Activated naive CD8-positive, alpha-beta T cell treated with anti-CD3 and anti-CD28 coated beads for 36 hours (primary cell): ENCODE measurements at regions not wholly inside any gene's neighbourhood (a gene's known extent, or its start where the extent isn't known, plus 50 kb on each side); places are given as distances from the start of the nearest gene placed in this dataset.

ENCODE experiments used
- DNase-seq: peaks from one replicate; pipeline ENCODE4 v3.0.0; 2021
- H3K27ac Mint-ChIP-seq: one replicate; pipeline ENCODE4 v1.8.0; 2022; ENCODE audit warnings: mild to moderate bottlenecking, moderate library complexity, mixed read lengths
- H3K27me3 Mint-ChIP-seq: one replicate; pipeline ENCODE4 v1.8.0; 2022; ENCODE audit warnings: mild to moderate bottlenecking, mixed read lengths
- H3K36me3 Mint-ChIP-seq: one replicate; pipeline ENCODE4 v1.8.0; 2021; ENCODE audit warnings: mild to moderate bottlenecking, mixed read lengths
- H3K4me1 Mint-ChIP-seq: one replicate; pipeline ENCODE4 v1.8.0; 2021; ENCODE audit warnings: mixed read lengths
- H3K4me3 Mint-ChIP-seq: one replicate; pipeline ENCODE4 v1.8.0; 2022; ENCODE audit warnings: mild to moderate bottlenecking, moderate library complexity, mixed read lengths
- H3K9me3 Mint-ChIP-seq: one replicate; pipeline ENCODE4 v1.8.0; 2022; ENCODE audit warnings: mixed read lengths

DNA sequence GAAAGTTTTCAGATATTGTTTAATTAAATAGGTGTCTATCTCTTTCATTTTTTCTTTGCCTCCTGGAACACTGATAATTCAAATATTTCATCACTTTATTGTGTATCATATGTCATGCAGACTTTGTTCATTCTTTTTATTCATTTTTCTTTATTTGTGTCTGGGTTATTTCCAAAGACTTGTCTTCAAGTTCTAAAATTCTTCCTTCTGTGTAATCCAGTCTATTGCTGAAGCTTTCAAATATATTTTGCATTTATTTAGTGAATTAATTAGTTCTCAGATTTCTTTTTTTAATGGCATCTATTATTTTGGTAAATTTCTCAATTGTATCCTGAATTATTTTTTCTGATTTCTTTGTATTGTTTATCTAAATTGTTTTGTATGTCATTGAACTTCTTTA, 70.1 kb downstream of the ZNF330 start:
- no peak for DNase-seq
- H3K4me3 Mint-ChIP-seq: no peak overlapping the region
- peaks cover 26% of the 10 kb centered on the region for H3K27me3 Mint-ChIP-seq
- H3K9me3 Mint-ChIP-seq: peaks cover 18% of the 10 kb centered on the region
- no peaks in the 10 kb centered on the region for H3K4me1 Mint-ChIP-seq
- peaks cover 4% of the 10 kb centered on the region for H3K36me3 Mint-ChIP-seq
- no peak overlapping the region for H3K27ac Mint-ChIP-seq

DNA sequence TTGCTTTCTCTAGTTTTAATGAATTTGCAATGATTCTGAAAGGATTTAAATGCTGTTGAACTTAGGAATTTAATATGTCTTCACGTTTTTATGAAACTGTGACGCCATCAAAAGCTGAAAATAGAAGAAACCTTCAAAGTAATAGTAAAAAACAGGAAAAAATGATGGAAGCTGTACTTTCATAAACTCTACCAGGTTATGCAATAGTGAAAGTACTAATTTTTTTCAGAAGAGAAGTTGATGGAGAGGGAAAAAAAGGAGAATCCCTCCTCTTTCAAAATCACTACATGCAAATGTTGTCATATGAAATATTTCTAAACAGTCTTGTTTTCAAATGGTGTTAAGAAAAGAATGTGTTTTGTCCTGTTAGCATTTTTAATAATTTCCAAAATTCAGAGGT, 73.6 kb downstream of the ZNF330 start:
- peaks cover 17% of the 10 kb centered on the region for H3K9me3 Mint-ChIP-seq
- H3K27ac Mint-ChIP-seq: no peak overlapping the region

DNA sequence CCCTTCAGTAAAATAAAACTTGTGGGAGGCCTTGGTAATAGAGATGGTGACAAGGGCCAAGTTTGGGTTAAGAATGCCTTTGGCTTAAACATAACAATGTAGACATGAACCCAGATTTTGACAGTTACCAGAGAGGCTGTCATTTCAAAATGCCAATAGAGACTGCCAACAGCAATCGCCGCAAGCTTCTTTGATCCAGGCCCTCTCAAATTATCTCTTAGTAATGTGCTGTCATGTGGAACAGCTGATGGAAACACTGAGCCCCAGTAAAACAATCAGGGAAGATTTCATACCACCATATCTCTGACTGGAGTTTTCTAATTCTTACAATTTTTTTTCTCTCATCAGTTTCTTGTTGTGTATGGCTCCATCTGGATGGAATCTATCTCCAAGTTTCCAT, 80.5 kb downstream of the ZNF330 start:
- H3K36me3 Mint-ChIP-seq: no peaks in the 10 kb centered on the region

More for the DNA sequence above, 73.6 kb downstream of the ZNF330 start:
- H3K4me1 Mint-ChIP-seq: no peaks in the 10 kb centered on the region
- no peak overlapping the region for H3K4me3 Mint-ChIP-seq
- no peak for DNase-seq
- H3K36me3 Mint-ChIP-seq: peaks cover 2% of the 10 kb centered on the region
- H3K27me3 Mint-ChIP-seq: peaks cover 13% of the 10 kb centered on the region

DNA sequence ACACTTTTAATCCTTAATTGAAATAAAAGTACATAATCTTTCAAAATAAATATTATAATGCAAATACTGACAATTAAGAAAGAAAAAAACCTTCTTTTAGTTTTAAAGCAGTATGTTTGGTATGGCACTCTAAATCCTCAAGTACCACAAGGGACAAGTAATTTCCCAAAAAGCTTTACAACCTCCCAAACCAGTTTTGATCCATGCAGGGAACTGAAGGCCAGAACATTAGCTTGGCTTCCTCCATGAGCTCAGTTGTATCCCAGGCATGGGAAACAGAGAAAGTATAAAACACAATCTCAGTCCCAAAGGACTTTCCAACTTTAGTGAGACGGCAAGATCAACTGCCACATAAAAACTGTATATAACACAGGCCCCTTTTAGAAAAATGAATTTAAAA, 82.2 kb downstream of the ZNF330 start:
- Mint-ChIP-seq H3K36me3 (no peaks in the 10 kb centered on the region), H3K4me3 (no peak overlapping the region), H3K27ac (no peak overlapping the region)

More for the DNA sequence above, 80.5 kb downstream of the ZNF330 start:
- H3K9me3 Mint-ChIP-seq: no peaks in the 10 kb centered on the region
- no peaks in the 10 kb centered on the region for H3K4me1 Mint-ChIP-seq
- H3K4me3 Mint-ChIP-seq: no peak overlapping the region
- peaks cover 5% of the 10 kb centered on the region for H3K27me3 Mint-ChIP-seq
- no peak for DNase-seq
- H3K27ac Mint-ChIP-seq: no peak overlapping the region

DNA sequence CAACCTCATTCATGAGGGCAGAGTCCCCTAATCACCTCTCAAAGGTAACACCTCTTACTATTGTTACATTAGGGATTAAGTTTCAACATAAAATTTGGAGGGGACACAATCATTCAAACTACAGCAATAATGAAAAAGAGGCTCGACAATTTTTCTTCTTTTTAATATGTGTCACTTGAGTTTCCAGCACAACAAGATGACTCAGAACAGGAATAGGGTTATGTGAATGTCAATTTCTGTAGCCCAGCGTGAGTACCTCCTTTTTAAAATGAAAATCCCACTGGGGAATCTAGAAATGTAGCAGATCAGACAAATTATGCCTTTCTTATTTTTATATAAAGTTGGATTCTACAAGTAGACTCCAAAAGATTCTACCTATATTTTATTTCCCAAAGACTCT, 83.7 kb downstream of the ZNF330 start:
- no peaks in the 10 kb centered on the region for H3K36me3 Mint-ChIP-seq
- no peak overlapping the region for H3K4me3 Mint-ChIP-seq
- no peak for DNase-seq
- H3K27ac Mint-ChIP-seq: no peak overlapping the region
- peaks cover 5% of the 10 kb centered on the region for H3K27me3 Mint-ChIP-seq
- H3K4me1 Mint-ChIP-seq: peaks cover 8% of the 10 kb centered on the region
- H3K9me3 Mint-ChIP-seq: no peaks in the 10 kb centered on the region

More for the DNA sequence above, 82.2 kb downstream of the ZNF330 start:
- no peak for DNase-seq
- H3K9me3 Mint-ChIP-seq: no peaks in the 10 kb centered on the region
- H3K4me1 Mint-ChIP-seq: peaks cover 7% of the 10 kb centered on the region
- H3K27me3 Mint-ChIP-seq: peaks cover 5% of the 10 kb centered on the region

DNA sequence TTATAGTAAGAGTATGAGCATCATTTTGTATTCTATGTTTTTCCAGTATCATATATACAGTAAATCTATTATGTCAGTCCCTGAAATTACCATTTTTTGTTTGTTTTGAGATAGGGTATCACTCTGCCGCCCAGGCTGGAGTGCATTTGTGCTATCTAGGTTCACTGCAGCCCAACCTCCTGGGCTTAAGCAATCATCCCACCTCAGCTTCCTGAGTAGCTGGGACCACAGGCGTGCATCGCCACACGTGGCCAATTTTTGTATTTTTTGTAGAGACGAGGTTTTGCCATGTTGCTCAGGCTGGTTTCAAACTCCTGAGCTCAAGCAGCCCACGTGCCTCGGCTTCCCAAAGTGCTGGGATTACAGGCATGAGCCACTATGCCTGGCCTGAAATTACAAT, 85.6 kb downstream of the ZNF330 start:
- no peak for DNase-seq
- Mint-ChIP-seq H3K4me3 (no peak overlapping the region), H3K4me1 (peaks cover 8% of the 10 kb centered on the region), H3K27ac (no peak overlapping the region), H3K36me3 (no peaks in the 10 kb centered on the region), H3K27me3 (peaks cover 5% of the 10 kb centered on the region), H3K9me3 (no peaks in the 10 kb centered on the region)

DNA sequence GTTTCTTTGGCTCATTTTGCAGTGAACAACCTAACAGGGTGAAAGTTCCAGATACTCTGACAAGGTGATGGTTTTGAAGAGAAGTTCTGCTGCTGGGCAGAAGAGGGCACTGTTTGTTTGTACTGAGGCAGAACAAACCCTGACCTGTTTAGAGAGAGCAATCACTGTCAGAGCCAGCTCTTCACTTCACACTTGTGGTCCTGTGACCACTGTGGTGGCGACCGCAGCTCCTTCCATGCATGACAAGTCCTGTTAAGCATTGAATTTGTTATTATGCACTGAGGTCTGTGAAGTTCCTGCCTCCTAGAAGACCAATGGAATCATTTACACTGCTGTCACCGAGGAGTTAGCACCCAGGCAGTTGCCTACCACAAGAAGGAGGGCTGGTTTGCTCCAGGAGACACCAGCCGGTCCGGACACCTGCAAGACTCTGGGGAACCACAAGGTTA, 86.6 kb downstream of the ZNF330 start:
- H3K36me3 Mint-ChIP-seq: no peaks in the 10 kb centered on the region
- H3K4me3 Mint-ChIP-seq: no peak overlapping the region
- H3K9me3 Mint-ChIP-seq: no peaks in the 10 kb centered on the region
- DNase-seq: peak; percentile 76
- peaks cover 8% of the 10 kb centered on the region for H3K4me1 Mint-ChIP-seq
- H3K27me3 Mint-ChIP-seq: peaks cover 5% of the 10 kb centered on the region
- no peak overlapping the region for H3K27ac Mint-ChIP-seq

DNA sequence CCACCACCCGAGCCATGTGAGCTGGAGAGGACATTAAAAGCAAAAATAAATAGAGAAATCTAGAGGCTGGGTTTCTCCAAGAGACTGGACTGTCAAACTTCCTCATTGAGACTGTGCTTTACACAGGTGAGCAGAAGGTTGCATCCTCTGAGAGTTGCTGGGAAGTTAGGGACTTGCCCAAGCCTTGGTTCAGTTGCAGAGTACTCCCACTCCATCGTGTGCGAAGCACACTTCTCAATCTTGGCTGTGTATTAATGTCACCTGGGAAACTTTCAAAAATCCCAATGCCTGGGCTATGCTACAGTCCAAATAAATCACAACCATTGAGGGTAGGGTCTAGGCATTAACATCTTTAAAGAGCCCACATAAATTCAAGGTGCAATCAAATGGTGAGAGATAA, 89.2 kb downstream of the ZNF330 start:
- Mint-ChIP-seq H3K27ac (no peak overlapping the region), H3K36me3 (no peaks in the 10 kb centered on the region), H3K27me3 (peaks cover 4% of the 10 kb centered on the region), H3K4me1 (peaks cover 8% of the 10 kb centered on the region), H3K9me3 (no peaks in the 10 kb centered on the region), H3K4me3 (no peak overlapping the region)
- DNase-seq: no peak

DNA sequence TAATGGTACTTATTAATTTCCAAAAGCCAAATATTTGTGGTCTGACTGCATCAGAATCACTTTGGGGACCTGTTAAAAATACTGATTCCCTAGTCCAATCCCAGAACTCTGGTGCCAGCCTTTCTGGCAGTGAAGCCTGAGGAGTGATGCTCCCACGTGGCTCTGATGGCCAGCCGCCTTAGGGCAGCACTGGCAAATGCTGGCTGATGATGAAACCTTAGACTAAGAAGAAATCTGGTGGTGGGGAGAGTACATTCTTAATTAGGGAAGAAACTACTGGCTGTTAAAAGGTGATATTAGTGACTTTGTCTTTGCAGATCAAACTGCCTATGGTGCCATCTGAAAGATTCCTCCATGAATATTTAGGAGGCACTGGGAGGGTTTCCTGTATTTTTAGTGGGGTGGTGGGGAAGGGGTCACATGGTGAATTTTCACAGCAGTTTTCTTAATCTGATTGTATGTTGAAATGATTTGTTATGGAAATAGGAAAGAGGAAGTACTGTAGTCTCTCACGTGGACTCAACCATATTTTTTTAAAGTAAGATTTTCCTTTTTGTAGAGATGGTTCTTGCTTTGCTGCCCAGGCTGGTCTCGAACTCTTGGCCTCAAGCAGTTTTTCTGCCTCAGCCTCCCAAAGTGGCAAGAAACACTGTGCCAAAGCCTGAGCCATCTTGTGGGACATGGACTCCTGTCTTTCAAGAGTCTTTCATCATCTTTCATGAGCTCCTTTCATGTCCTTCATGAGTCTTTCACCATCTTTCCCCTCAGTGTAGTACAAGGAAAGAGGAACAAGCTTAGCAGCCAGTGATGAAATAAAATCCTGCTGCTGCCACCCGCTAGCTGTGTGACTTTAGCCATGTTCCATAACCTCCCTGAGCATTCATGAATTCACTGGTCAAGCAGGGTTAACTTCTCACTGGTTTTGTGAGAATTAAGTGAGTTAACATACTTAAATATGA, 90.8 kb downstream of the ZNF330 start:
- Mint-ChIP-seq H3K36me3 (no peaks in the 10 kb centered on the region), H3K4me1 (peaks cover 8% of the 10 kb centered on the region), H3K27ac (no peak overlapping the region), H3K4me3 (no peak overlapping the region), H3K27me3 (peaks cover 2% of the 10 kb centered on the region), H3K9me3 (no peaks in the 10 kb centered on the region)
- no peak for DNase-seq

DNA sequence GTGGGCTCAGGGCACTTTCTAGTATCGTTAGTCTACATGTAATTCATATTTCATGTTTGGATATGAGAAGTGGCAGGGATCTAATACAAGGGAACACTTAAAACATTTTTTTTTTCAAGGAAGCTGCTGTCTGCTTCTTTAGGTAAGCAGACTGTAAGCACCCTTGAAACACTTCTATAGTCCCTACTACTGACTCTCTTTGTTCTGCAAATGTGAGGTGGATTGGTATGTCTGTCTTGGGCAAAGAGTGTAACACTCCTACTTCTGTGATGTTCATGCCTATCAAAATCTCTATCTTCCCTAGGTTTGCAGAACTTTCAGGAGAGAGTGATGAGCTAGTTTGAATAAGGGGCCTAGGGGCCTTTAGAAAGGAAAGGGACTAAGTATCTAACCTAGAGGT, 93.9 kb downstream of the ZNF330 start:
- no peak for DNase-seq
- H3K4me3 Mint-ChIP-seq: no peak overlapping the region
- H3K27me3 Mint-ChIP-seq: peaks cover 8% of the 10 kb centered on the region
- H3K27ac Mint-ChIP-seq: no peak overlapping the region
- no peaks in the 10 kb centered on the region for H3K9me3 Mint-ChIP-seq
- H3K36me3 Mint-ChIP-seq: no peaks in the 10 kb centered on the region
- H3K4me1 Mint-ChIP-seq: no peaks in the 10 kb centered on the region

DNA sequence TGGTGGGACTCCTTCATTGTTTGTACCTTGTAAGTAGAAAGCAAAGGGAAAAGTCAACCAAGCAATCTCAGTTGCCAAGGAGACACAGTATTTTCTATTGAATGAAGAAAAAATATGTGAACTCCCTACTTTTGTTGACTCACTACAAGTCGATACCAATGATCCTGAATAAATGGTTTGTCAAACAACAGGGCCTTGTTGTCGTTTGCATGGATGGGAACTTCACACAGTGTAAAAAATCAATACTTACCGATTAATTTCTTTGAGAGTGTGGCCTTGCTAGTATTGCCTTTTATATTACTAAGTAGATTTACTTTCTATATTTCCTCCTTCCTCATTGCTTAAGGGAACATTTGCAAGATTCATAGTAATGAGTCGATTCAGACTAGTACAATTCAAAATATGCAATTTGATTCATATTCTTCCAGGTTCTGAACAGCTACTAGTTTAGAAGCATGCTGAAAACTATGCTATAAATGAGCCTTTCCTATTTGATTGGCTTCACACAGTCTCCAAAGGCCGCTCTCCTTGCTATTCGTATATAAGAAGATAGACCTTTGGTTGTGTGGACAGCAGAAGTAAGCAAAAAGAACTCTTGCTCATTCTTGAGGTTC, 108.0 kb downstream of the ZNF330 start:
- Mint-ChIP-seq H3K9me3 (no peaks in the 10 kb centered on the region), H3K27ac (no peak overlapping the region), H3K36me3 (no peaks in the 10 kb centered on the region), H3K27me3 (peaks cover 38% of the 10 kb centered on the region), H3K4me3 (no peak overlapping the region), H3K4me1 (no peaks in the 10 kb centered on the region)
- no peak for DNase-seq

DNA sequence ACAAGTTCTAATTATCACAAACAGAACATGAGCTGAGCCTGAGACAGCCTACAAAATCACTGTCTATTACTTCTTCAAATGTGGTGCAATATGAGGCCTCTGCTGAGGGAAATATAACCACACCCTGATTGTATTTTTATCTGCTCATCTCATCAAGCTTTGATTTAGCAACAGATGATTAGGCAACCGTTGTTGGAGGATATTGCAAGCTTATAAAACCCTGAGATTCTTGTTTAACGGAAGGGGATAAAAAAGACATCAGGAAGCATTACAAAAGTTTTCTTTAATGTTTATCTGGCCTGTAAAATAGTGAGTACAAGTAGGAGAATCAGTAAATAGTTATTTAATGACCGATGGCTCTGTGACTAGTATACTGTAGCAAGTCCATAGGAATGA, 108.5 kb downstream of the ZNF330 start:
- no peaks in the 10 kb centered on the region for H3K4me1 Mint-ChIP-seq
- DNase-seq: no peak
- peaks cover 43% of the 10 kb centered on the region for H3K27me3 Mint-ChIP-seq
- H3K9me3 Mint-ChIP-seq: no peaks in the 10 kb centered on the region
- H3K36me3 Mint-ChIP-seq: no peaks in the 10 kb centered on the region
- H3K27ac Mint-ChIP-seq: no peak overlapping the region
- H3K4me3 Mint-ChIP-seq: no peak overlapping the region

DNA sequence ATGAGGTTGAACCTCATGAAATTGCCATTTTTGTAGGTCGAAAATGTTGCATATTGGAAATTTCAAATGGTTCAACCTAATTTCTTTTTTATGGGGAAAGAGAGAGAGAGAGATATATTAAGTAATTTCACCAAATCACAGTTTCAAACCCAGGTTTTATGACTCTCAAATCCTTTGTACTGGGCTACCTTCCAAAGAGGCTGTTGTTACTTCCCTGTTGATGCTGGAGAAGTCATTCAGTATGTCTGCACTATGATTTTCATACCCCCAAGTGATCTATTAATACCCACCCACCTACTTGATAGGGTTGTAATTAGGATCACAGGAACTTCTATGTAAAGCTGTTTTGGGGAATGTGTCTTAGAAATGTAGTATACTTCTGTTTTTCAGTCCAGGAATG, 109.9 kb downstream of the ZNF330 start:
- no peaks in the 10 kb centered on the region for H3K36me3 Mint-ChIP-seq
- peaks cover 48% of the 10 kb centered on the region for H3K27me3 Mint-ChIP-seq
- H3K4me1 Mint-ChIP-seq: no peaks in the 10 kb centered on the region
- H3K9me3 Mint-ChIP-seq: no peaks in the 10 kb centered on the region
- DNase-seq: no peak
- H3K4me3 Mint-ChIP-seq: no peak overlapping the region
- no peak overlapping the region for H3K27ac Mint-ChIP-seq

DNA sequence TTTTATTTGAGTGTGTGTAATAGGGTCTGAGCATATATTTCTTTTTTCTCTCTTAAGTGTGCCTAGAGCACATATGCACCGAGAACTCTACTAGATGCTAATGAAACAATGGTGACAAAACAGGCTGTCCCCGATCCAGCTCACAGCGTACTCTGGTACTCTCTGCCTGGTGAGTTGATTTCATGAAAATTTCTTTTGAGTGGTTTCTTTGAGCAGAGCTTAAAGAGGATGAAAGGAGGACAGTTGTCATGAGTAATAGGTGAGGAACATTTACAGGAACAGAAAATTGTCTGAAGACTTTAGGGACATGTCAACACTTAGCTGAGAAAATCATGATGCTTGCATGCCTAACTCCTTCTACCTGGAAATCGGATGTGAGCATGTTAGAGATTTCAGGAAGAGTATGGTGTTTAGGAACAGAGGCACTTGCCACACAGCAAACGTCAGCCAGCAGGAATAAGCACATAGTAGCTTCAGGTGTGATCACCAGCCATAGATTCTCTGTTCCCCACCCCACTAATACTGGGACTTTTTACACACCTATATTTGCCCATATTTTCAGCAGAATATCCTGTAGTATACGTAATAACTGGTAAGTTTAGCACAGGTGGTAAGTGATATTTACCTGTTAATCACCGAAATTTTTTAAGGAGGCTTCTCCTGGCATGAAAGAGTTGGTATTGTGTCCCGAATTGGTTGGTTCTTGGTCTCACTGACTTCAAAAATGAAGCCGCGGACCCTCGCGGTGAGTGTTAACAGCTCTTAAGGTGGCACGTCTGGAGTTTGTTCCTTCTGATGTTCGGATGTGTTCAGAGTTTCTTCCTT, 111.1 kb downstream of the ZNF330 start:
- Mint-ChIP-seq H3K9me3 (no peaks in the 10 kb centered on the region), H3K4me1 (no peaks in the 10 kb centered on the region), H3K27me3 (peaks cover 53% of the 10 kb centered on the region), H3K36me3 (no peaks in the 10 kb centered on the region), H3K4me3 (no peak overlapping the region), H3K27ac (no peak overlapping the region)
- DNase-seq: no peak
